ENCODE measurements at regions not wholly inside any gene's neighbourhood (a gene's known extent, or its start where the extent isn't known, plus 50 kb on each side); places are given as distances from the start of the nearest gene placed in this dataset.

GRCh38 chr4:182101618-182102017, 141.6 kb upstream of the TENM3 start:
- no peak for TF ChIP-seq CTCF (IDR thresholded peaks at IDR 0.05)
- no peak for TF ChIP-seq POLR2A (IDR thresholded peaks at IDR 0.05)

All from heart left ventricle (tissue), 13 donors.